A673 (cell line): ENCODE measurements at regions not wholly inside any gene's neighbourhood (a gene's known extent, or its start where the extent isn't known, plus 50 kb on each side); places are given as distances from the start of the nearest gene placed in this dataset.

Experiments
- BruUV-seq: library from RNA; stranded (reverse); fragments of 400-500 nt; replicated peaks from 2 replicates; lab custom pipeline; 2021; lab: Mats Ljungman, UMichigan
- CTCF ChIA-PET: fragments of 300-600 bp; sonication (Branson Sonifier 250); formaldehyde crosslinking; loops from one replicate; lab custom pipeline; 2022; ENCODE audit warnings: antibody characterized with exemption; lab: Charles Lee
- POLR2A ChIA-PET: fragments of 300-600 bp; sonication (Branson Sonifier 250); formaldehyde crosslinking; loops from one replicate; lab custom pipeline; 2022; ENCODE audit warnings: antibody characterized with exemption; ENCODE audit not compliant: low non-redundant PET; lab: Charles Lee
- DNase-seq: peaks from one replicate; pipeline ENCODE4 v3.0.0-alpha.2; 2015; ENCODE audit warnings: low spot score
- H3K27ac ChIP-seq: fragments of 200-600 bp; sonication (generic); 2 replicates; pipeline ENCODE4 v1.5.1; 2016; ENCODE audit warnings: mixed run types, low read depth, mild to moderate bottlenecking, mixed read lengths, antibody characterized with exemption, low read length; ENCODE audit not compliant: poor library complexity, severe bottlenecking
- H3K27me3 ChIP-seq: fragments of 200-600 bp; sonication (generic); replicated peaks from 2 replicates; pipeline ENCODE4 v1.6.1; 2017; ENCODE audit warnings: mixed run types, low read depth, mild to moderate bottlenecking, mixed read lengths, antibody characterized with exemption, low read length; ENCODE audit not compliant: insufficient read depth, poor library complexity
- H3K36me3 ChIP-seq: fragments of 200-600 bp; sonication (generic); 2 replicates; pipeline ENCODE4 v1.6.1; 2016; ENCODE audit warnings: mixed run types, mild to moderate bottlenecking, mixed read lengths, antibody characterized with exemption, low read length; ENCODE audit not compliant: insufficient read depth, poor library complexity, severe bottlenecking
- H3K4me1 ChIP-seq: fragments of 200-600 bp; sonication (generic); 2 replicates; pipeline ENCODE4 v1.6.1; 2017; ENCODE audit warnings: mixed run types, mild to moderate bottlenecking, mixed read lengths, antibody characterized with exemption, low read length; ENCODE audit not compliant: insufficient read depth, poor library complexity, severe bottlenecking
- H3K4me3 ChIP-seq: fragments of 200-600 bp; sonication (generic); 2 replicates; pipeline ENCODE4 v1.5.1; 2016; ENCODE audit warnings: low read depth, mixed run types, mild to moderate bottlenecking, mixed read lengths, low read length; ENCODE audit not compliant: poor library complexity, severe bottlenecking
- H3K9me3 ChIP-seq: fragments of 200-600 bp; sonication (generic); 2 replicates; pipeline ENCODE4 v1.6.1; 2016; ENCODE audit warnings: mixed run types, low read depth, mild to moderate bottlenecking, mixed read lengths, antibody characterized with exemption, low read length; ENCODE audit not compliant: poor library complexity, severe bottlenecking
- CTCF ChIP-seq: fragments of 300-800, 200-600 bp; sonication (generic); conservative IDR thresholded peaks from 2 replicates; pipeline ENCODE4 v1.5.1; 2017; ENCODE audit warnings: low read depth, mild to moderate bottlenecking, antibody characterized with exemption, low read length, moderate library complexity, mixed read lengths
- EZH2 ChIP-seq: fragments of 200-600 bp; sonication (generic); IDR thresholded peaks from 2 replicates; pipeline ENCODE4 v1.6.1; 2017; ENCODE audit warnings: borderline replicate concordance, low read depth, mild to moderate bottlenecking, mixed read lengths, antibody characterized with exemption, low read length; ENCODE audit not compliant: poor library complexity, severe bottlenecking
- intact Hi-C: fragments of 100-400 bp; cut with micrococcal nuclease; formaldehyde crosslinking; loops from one replicate; pipeline ENCODE4 v1.10.0; 2022; ENCODE audit not compliant: unreplicated experiment

- H3K27ac ChIP-seq = no peak overlapping the region
- no peaks in the 10 kb centered on the region for H3K36me3 ChIP-seq
- no peaks in the 10 kb centered on the region for H3K27me3 ChIP-seq
- H3K4me1 ChIP-seq = no peaks in the 10 kb centered on the region
- H3K4me3 ChIP-seq = no peak overlapping the region
- peaks cover 4% of the 10 kb centered on the region for H3K9me3 ChIP-seq
- TF ChIP-seq CTCF (no peak), EZH2 (no peak)
- CTCF ChIA-PET = no interaction called here
- POLR2A ChIA-PET = no interaction called here
- BruUV-seq = no TSS peak
- intact Hi-C loops = no loop called here
- DNase-seq = no peak
Measured at GRCh38 chr21:23384679-23385078, 2222.6 kb downstream of the MRPL39 start.

GRCh38 chr21:23374155-23374554 is 2233.1 kb downstream of the MRPL39 start:
- intact Hi-C loops = no loop called here
- Histone ChIP-seq H3K4me1 (no peaks in the 10 kb centered on the region), H3K27me3 (no peaks in the 10 kb centered on the region), H3K27ac (no peak overlapping the region), H3K9me3 (peaks cover 7% of the 10 kb centered on the region), H3K4me3 (no peak overlapping the region), H3K36me3 (no peaks in the 10 kb centered on the region)
- no TSS peak for BruUV-seq
- DNase-seq = no peak
- CTCF ChIA-PET = no interaction called here
- POLR2A ChIA-PET = no interaction called here
- TF ChIP-seq CTCF (no peak), EZH2 (no peak)

- no peaks in the 10 kb centered on the region for H3K27me3 ChIP-seq
- DNase-seq = no peak
- no peak overlapping the region for H3K4me3 ChIP-seq
- no peak for TF ChIP-seq CTCF
- H3K4me1 ChIP-seq = peaks cover 4% of the 10 kb centered on the region
- H3K9me3 ChIP-seq = no peaks in the 10 kb centered on the region
- intact Hi-C loops = no loop called here
- BruUV-seq = no TSS peak
- ChIA-PET POLR2A (interaction anchor here (0.6 kb wide), 1 partner anchor 274 kb away, joined by 4 read pairs; no protein-coding TSS in a partner anchor), CTCF (interaction anchor here (0.6 kb wide), 1 partner anchor 1139 kb away, joined by 6 read pairs; no protein-coding TSS in a partner anchor)
- no peaks in the 10 kb centered on the region for H3K36me3 ChIP-seq
- H3K27ac ChIP-seq = no peak overlapping the region
Measured at GRCh38 chr21:23356905-23357304, 2250.4 kb downstream of the MRPL39 start.
